SK-N-MC (cell line): ENCODE measurements at regions not wholly inside any gene's neighbourhood (a gene's known extent, or its start where the extent isn't known, plus 50 kb on each side); places are given as distances from the start of the nearest gene placed in this dataset.

ENCODE experiments used
- DNase-seq: peaks from one replicate; pipeline ENCODE4 v3.0.0-alpha.2; 2011; ENCODE audit warnings: low read depth, low spot score
- H3K27ac ChIP-seq: fragments of 200-600 bp; sonication (generic); 2 replicates; pipeline ENCODE4 v1.5.1; 2016; ENCODE audit warnings: mixed run types
- H3K36me3 ChIP-seq: fragments of 200-600 bp; sonication (generic); 2 replicates; pipeline ENCODE4 v1.6.1; 2017; ENCODE audit warnings: antibody characterized with exemption, low read length, mixed read lengths; ENCODE audit not compliant: insufficient read depth
- H3K4me3 ChIP-seq: fragments of 200-600 bp; sonication (generic); 2 replicates; pipeline ENCODE4 v1.5.1; 2016
- H3K9ac ChIP-seq: fragments of 200-600 bp; sonication (generic); 2 replicates; pipeline ENCODE4 v1.8.0; 2017; ENCODE audit warnings: mixed run types, mixed read lengths; ENCODE audit not compliant: insufficient read length
- H3K9me3 ChIP-seq: fragments of 200-600 bp; sonication (generic); 2 replicates; pipeline ENCODE4 v1.6.1; 2017; ENCODE audit warnings: low read depth, mild to moderate bottlenecking, antibody characterized with exemption, low read length, moderate library complexity, mixed read lengths
- EZH2 ChIP-seq: fragments of 200-600 bp; sonication (generic); IDR thresholded peaks from one replicate; pipeline ENCODE4 v1.6.1; 2017; ENCODE audit warnings: antibody characterized with exemption
- FOXP2 ChIP-seq: optimal IDR thresholded peaks from 2 replicates; pipeline ENCODE3; 2011; ENCODE audit warnings: mild to moderate bottlenecking, moderate library complexity; ENCODE audit not compliant: insufficient read depth; ENCODE audit errors: extremely low read length, control extremely low read depth
- POLR2AphosphoS5 ChIP-seq: IDR thresholded peaks from 2 replicates; pipeline ENCODE4 v1.6.1; 2012; ENCODE audit warnings: mild to moderate bottlenecking, low read depth, low read length, borderline replicate concordance

DNA sequence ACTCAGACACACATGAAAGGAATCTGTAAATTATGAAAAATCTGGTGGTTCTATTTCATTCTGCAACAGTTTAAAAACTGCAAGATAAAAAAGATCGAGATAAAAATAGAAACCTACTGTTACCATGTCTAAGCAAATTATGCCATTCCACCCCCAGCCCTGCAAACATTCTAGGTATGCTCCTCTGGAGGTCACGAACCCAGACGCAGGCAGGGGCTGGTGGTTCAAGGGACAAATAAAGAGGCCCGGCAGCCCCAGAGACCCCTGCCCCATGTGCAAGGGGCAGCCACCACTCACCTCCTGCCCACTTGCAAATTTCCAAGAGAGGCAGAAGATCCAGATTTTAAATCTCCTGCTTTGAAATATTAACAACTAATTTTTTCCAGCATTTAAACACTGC is 210.5 kb downstream of the ANAPC1 start:
- Histone ChIP-seq H3K27ac (no peak overlapping the region), H3K36me3 (no peaks in the 10 kb centered on the region), H3K9ac (no peak overlapping the region), H3K4me3 (no peak overlapping the region), H3K9me3 (no peaks in the 10 kb centered on the region)
- no peak for TF ChIP-seq POLR2AphosphoS5
- no peak for TF ChIP-seq EZH2
- TF ChIP-seq FOXP2: no peak
- DNase-seq: no peak

DNA sequence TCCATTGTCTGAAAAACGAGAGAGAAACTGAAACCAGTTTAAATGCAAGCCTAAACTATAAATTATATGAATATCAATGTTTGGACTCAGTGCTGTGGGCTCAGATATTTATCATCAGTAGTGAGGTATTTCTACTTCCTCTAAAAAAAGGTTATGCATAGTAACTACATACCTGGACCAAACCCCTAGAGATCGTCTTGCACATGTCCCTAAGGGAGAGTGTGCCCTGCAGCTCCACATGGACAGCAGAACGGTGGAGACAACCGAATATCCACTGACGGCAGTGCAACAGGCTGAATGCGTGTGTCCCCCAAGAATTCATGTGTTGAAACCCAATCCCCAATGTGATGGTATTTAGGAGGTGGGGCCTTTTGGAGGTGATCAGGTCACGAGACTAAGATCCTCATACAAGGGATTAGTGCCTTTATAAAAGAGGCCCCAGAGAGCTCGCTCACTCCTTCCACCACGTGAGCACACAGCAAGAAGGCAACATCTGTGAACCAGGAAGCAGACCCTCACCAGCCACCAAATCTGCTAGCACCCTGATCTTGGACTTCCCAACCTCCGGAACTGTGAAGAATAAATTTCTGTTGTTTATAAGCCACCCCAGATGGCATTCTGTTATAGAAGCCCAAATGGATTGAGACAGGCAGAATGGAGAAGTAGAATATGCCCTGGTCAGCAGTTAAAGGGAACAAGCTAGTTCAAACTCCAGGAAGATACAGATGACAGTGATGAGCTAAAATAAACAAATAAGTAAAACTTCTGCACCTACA is 208.4 kb downstream of the ANAPC1 start:
- TF ChIP-seq FOXP2 (no peak), EZH2 (no peak), POLR2AphosphoS5 (no peak)
- H3K9ac ChIP-seq: no peak overlapping the region
- no peak overlapping the region for H3K27ac ChIP-seq
- DNase-seq: no peak
- H3K36me3 ChIP-seq: no peaks in the 10 kb centered on the region
- H3K4me3 ChIP-seq: no peak overlapping the region
- H3K9me3 ChIP-seq: no peaks in the 10 kb centered on the region

- no peaks in the 10 kb centered on the region for H3K9me3 ChIP-seq
- no peak for DNase-seq
- TF ChIP-seq FOXP2 (no peak), EZH2 (no peak), POLR2AphosphoS5 (no peak)
- H3K36me3 ChIP-seq: no peaks in the 10 kb centered on the region
- no peak overlapping the region for H3K27ac ChIP-seq
- H3K9ac ChIP-seq: no peak overlapping the region
- H3K4me3 ChIP-seq: no peak overlapping the region
Measured at GRCh38 chr2:111676291-111676822, 207.6 kb downstream of the ANAPC1 start.

GRCh38 chr2:111678161-111678560 is 205.8 kb downstream of the ANAPC1 start:
- TF ChIP-seq FOXP2 (no peak), POLR2AphosphoS5 (no peak), EZH2 (no peak)
- no peak for DNase-seq
- Histone ChIP-seq H3K9ac (no peak overlapping the region), H3K36me3 (no peaks in the 10 kb centered on the region), H3K27ac (no peak overlapping the region), H3K4me3 (no peak overlapping the region), H3K9me3 (no peaks in the 10 kb centered on the region)

- no peak overlapping the region for H3K27ac ChIP-seq
- no peaks in the 10 kb centered on the region for H3K36me3 ChIP-seq
- TF ChIP-seq POLR2AphosphoS5: no peak
- TF ChIP-seq FOXP2: no peak
- no peak for TF ChIP-seq EZH2
- H3K9me3 ChIP-seq: no peaks in the 10 kb centered on the region
- no peak overlapping the region for H3K9ac ChIP-seq
- DNase-seq: no peak
- H3K4me3 ChIP-seq: no peak overlapping the region
Measured at GRCh38 chr2:111678651-111679050, 205.3 kb downstream of the ANAPC1 start.

DNA sequence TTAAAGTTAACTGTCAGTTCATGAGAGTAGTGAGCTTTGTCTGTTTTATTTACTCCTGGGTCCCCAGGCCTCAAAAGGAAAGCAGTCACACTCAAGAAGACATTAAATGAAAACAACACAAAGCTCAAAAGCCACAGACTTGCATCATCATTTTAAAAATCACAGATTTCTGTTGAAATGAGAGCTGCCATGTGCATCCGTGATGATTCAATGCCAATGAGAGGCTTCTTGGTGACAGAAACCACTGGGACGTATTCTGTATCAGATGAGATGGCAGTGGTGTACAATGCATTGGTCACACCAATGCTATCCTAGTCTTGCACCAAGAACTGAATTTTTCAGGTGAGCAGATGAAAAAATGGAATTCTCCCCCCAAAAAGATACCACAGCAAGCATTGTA is 204.8 kb downstream of the ANAPC1 start:
- H3K27ac ChIP-seq: no peak overlapping the region
- H3K4me3 ChIP-seq: no peak overlapping the region
- DNase-seq: no peak
- H3K36me3 ChIP-seq: no peaks in the 10 kb centered on the region
- no peak overlapping the region for H3K9ac ChIP-seq
- no peaks in the 10 kb centered on the region for H3K9me3 ChIP-seq
- TF ChIP-seq EZH2: no peak

DNA sequence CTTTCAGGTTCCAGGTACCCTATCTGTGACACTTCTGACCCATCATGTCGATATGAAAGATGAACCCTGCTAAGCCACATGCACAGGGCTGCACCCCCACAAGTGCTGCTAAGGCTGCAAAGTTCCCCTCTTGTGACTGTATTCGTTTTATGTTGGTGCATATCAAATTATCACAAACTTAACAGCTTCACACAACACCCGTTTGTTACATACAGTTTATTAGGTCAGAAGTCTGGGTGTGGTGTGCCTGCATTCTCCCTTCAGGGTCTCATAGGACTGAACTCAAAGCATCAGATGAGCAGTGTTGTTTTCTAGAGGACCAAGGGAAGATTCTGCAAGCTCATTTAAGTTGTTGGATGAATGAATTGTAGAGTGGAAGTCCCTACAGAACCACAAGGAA is 199.4 kb downstream of the ANAPC1 start:
- H3K9me3 ChIP-seq: no peaks in the 10 kb centered on the region
- DNase-seq: no peak
- no peak overlapping the region for H3K27ac ChIP-seq
- no peak overlapping the region for H3K9ac ChIP-seq
- TF ChIP-seq FOXP2 (no peak), POLR2AphosphoS5 (no peak), EZH2 (no peak)
- H3K4me3 ChIP-seq: no peak overlapping the region
- no peaks in the 10 kb centered on the region for H3K36me3 ChIP-seq

DNA sequence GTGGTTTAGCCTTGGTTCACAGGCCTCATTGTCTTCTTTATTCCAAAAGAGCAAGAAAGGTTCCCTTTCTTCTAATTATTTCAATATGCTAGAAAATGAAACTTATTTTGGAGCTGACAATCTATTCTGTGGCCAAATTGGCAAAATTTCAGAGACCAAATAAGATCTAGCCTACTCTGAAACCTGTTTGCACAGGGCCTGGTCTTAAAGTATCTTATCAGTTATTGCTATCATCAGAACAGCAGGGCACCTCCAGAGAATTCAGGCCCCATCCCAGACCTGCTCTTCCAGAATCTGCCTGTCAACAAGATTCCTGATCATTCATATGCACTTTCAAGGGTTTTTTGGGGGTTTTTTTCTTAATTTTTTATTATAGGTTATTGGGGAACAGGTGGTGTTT is 198.7 kb downstream of the ANAPC1 start:
- Histone ChIP-seq H3K9ac (no peak overlapping the region), H3K27ac (no peak overlapping the region), H3K9me3 (no peaks in the 10 kb centered on the region), H3K36me3 (no peaks in the 10 kb centered on the region), H3K4me3 (no peak overlapping the region)
- TF ChIP-seq POLR2AphosphoS5 (no peak), EZH2 (no peak), FOXP2 (no peak)
- no peak for DNase-seq

DNA sequence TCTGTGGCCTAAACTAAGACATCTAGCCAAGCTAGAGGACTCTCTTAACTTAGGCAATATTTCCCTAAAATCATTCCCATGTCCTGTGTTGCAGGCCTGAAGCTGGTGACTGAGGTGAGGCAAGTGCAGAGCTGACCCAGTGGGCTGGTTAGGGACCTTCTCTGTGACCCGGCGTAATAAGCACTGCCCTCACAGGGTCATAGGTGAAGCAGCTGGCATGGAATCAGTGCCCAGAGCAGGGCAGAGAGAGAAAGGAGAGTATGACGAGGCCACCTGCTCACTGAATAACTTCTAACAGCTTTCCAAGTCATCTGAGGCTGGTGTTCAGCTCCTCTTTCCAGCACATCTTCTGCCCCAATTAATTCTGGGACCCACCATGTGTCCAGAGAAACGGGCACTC is 197.0 kb downstream of the ANAPC1 start:
- DNase-seq: no peak
- Histone ChIP-seq H3K4me3 (no peak overlapping the region), H3K9me3 (no peaks in the 10 kb centered on the region), H3K27ac (no peak overlapping the region), H3K36me3 (no peaks in the 10 kb centered on the region), H3K9ac (no peak overlapping the region)
- TF ChIP-seq EZH2 (no peak), POLR2AphosphoS5 (no peak), FOXP2 (no peak)
